MCF 10A (cell line): ENCODE measurements at regions not wholly inside any gene's neighbourhood (a gene's known extent, or its start where the extent isn't known, plus 50 kb on each side); places are given as distances from the start of the nearest gene placed in this dataset.

Experiments used
- BruUV-seq: library from RNA; stranded (reverse); fragments of 400-500 nt; replicated peaks from 2 replicates; lab custom pipeline; 2021; lab: Mats Ljungman, UMichigan
- CTCF ChIA-PET: fragments of 300-600 bp; sonication (Branson Sonifier 250); formaldehyde crosslinking; extraction: SDS; loops from one replicate; lab custom pipeline; 2021; ENCODE audit warnings: antibody characterized with exemption, inconsistent platforms; lab: Yijun Ruan, JAX
- POLR2A ChIA-PET: fragments of 300-600, 350-650 bp; sonication (Branson Sonifier 250); formaldehyde crosslinking; extraction: SDS; loops from one replicate; lab custom pipeline; 2020; ENCODE audit warnings: antibody characterized with exemption, inconsistent platforms; lab: Yijun Ruan, JAX
- DNase-seq: peaks from one replicate; pipeline ENCODE4 v3.0.0-alpha.2; 2018; ENCODE audit not compliant: unreplicated experiment
- H3K27ac Mint-ChIP-seq: one replicate; pipeline ENCODE4 v1.8.0; 2022; ENCODE audit warnings: mild to moderate bottlenecking, low read depth, mixed read lengths; ENCODE audit not compliant: unreplicated experiment
- H3K27me3 Mint-ChIP-seq: one replicate; pipeline ENCODE4 v1.8.0; 2022; ENCODE audit warnings: mixed read lengths; ENCODE audit not compliant: insufficient read depth, unreplicated experiment
- H3K36me3 Mint-ChIP-seq: one replicate; pipeline ENCODE4 v1.8.0; 2022; ENCODE audit warnings: mild to moderate bottlenecking, moderate library complexity, mixed read lengths; ENCODE audit not compliant: insufficient read depth, unreplicated experiment
- H3K4me1 Mint-ChIP-seq: one replicate; pipeline ENCODE4 v1.8.0; 2022; ENCODE audit warnings: mixed read lengths; ENCODE audit not compliant: insufficient read depth, unreplicated experiment
- H3K4me3 Mint-ChIP-seq: one replicate; pipeline ENCODE4 v1.8.0; 2022; ENCODE audit warnings: mild to moderate bottlenecking, moderate library complexity, mixed read lengths; ENCODE audit not compliant: unreplicated experiment
- H3K9me3 Mint-ChIP-seq: one replicate; pipeline ENCODE4 v1.8.0; 2022; ENCODE audit warnings: mixed read lengths; ENCODE audit not compliant: unreplicated experiment
- intact Hi-C: fragments of 100-400 bp; cut with micrococcal nuclease; formaldehyde crosslinking; loops from 2 replicates; pipeline ENCODE4 v1.14.1; 2022
- TF ChIP-seq, protein P1 (sequence below): fragments of 200-600 bp; IDR thresholded peaks from one replicate; pipeline ENCODE4 v1.8.0; 2022; ENCODE audit warnings: antibody characterized with exemption, mild to moderate bottlenecking; ENCODE audit not compliant: unreplicated experiment

DNA sequence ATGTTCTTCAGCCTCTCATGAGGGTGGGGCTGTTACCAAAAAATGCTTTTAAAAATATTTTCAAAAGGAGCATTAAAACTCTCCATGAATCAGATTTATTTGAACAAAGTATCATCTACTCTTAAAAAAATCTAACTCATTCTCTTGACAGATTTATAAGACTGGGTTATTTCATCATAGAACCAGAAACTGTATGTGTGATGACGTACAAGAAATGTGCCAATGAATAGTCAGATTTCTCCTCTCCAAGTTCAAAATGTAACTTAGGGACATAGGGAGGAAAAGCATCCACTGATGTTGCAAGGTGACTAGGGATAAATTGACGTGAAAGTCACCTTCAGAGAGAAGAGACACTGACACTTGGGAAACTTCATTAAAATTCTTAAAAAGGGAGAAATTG, 89.1 kb upstream of the CLNK start:
- TF ChIP-seq, protein P1, sequence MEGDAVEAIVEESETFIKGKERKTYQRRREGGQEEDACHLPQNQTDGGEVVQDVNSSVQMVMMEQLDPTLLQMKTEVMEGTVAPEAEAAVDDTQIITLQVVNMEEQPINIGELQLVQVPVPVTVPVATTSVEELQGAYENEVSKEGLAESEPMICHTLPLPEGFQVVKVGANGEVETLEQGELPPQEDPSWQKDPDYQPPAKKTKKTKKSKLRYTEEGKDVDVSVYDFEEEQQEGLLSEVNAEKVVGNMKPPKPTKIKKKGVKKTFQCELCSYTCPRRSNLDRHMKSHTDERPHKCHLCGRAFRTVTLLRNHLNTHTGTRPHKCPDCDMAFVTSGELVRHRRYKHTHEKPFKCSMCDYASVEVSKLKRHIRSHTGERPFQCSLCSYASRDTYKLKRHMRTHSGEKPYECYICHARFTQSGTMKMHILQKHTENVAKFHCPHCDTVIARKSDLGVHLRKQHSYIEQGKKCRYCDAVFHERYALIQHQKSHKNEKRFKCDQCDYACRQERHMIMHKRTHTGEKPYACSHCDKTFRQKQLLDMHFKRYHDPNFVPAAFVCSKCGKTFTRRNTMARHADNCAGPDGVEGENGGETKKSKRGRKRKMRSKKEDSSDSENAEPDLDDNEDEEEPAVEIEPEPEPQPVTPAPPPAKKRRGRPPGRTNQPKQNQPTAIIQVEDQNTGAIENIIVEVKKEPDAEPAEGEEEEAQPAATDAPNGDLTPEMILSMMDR, result no peak
- CTCF ChIA-PET, result no interaction called here
- intact Hi-C loops, result no loop called here
- Mint-ChIP-seq H3K27ac (no peak overlapping the region), H3K36me3 (no peaks in the 10 kb centered on the region), H3K4me3 (no peak overlapping the region), H3K9me3 (peaks cover 31% of the 10 kb centered on the region), H3K4me1 (no peaks in the 10 kb centered on the region), H3K27me3 (no peaks in the 10 kb centered on the region)
- DNase-seq, result no peak
- BruUV-seq, result no TSS peak
- POLR2A ChIA-PET, result no interaction called here

DNA sequence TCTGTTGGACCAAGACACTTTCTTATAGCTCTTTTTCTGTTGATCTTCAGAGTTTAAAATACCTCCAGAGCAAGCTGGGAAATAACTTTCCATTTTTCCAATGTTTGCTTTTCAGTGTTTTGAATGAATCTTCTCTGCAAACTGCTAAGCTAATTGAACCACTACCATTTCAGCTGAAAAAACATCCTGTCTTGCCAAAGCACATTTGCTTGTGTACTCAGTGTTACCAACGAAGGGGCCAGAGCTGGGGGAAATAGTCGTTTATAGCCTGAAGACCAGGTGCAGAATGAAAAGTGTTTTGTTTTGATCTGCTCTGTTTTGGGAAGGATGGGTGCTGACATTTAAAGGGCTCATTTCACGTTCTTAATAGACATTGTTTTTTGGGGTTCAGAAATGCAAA, 88.4 kb upstream of the CLNK start:
- ChIA-PET POLR2A (no interaction called here), CTCF (no interaction called here)
- intact Hi-C loops, result no loop called here
- H3K27ac Mint-ChIP-seq, result no peak overlapping the region
- TF ChIP-seq, protein P1, result no peak
- no TSS peak for BruUV-seq
- H3K4me3 Mint-ChIP-seq, result no peak overlapping the region
- H3K4me1 Mint-ChIP-seq, result no peaks in the 10 kb centered on the region
- DNase-seq, result no peak
- H3K9me3 Mint-ChIP-seq, result peaks cover 31% of the 10 kb centered on the region
- no peaks in the 10 kb centered on the region for H3K36me3 Mint-ChIP-seq
- H3K27me3 Mint-ChIP-seq, result no peaks in the 10 kb centered on the region

DNA sequence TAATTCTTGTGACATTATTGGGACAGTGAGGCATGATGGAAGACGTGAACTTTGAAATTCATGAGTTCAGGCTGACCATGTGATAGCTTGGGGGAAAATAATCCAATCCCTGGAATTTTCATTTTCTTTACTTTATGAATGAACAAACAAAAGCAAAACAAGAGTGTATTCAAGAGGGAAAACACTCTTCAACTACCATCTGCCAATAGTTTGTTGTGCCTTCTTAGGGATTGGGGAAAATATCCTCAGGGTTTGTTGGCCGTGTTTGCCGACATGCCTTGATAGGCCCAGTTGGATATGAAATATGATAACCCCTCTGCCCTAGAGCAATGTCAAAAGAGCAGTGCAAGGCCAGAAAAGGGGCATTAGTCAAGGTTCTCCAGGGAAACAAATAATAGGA, 80.8 kb upstream of the CLNK start:
- DNase-seq, result no peak
- no TSS peak for BruUV-seq
- TF ChIP-seq, protein P1, result no peak
- H3K27ac Mint-ChIP-seq, result no peak overlapping the region
- POLR2A ChIA-PET, result no interaction called here
- CTCF ChIA-PET, result interaction anchor here (0.7 kb wide), 1 partner anchor 293 kb away, joined by 3 read pairs; no protein-coding TSS in a partner anchor
- no peaks in the 10 kb centered on the region for H3K27me3 Mint-ChIP-seq
- no peaks in the 10 kb centered on the region for H3K4me1 Mint-ChIP-seq
- peaks cover 60% of the 10 kb centered on the region for H3K9me3 Mint-ChIP-seq
- H3K4me3 Mint-ChIP-seq, result no peak overlapping the region
- no peaks in the 10 kb centered on the region for H3K36me3 Mint-ChIP-seq
- intact Hi-C loops, result no loop called here

DNA sequence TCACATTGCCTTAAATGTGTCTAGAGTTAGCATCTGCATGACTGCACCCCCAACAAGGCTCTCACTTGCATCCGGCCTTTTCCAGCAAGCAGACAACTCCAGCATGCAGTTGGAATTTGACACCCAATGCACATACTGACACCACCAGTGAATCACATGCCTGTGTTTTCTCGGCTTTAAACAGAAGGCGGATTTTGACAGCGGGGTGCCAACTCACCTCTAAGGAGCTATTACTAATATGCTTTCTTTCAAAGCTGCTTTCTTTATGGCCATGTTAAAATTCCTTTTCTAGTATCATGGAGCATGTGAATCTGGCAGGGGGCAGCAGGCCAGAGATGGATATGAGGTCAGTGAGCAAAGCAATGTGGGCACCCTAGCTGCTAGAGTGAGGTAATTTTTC, 78.0 kb upstream of the CLNK start:
- no TSS peak for BruUV-seq
- H3K27ac Mint-ChIP-seq, result no peak overlapping the region
- ChIA-PET POLR2A (interaction anchor here (1.3 kb wide), 1 partner anchor 80 kb away, joined by 3 read pairs; no protein-coding TSS in a partner anchor), CTCF (no interaction called here)
- H3K4me1 Mint-ChIP-seq, result no peaks in the 10 kb centered on the region
- H3K9me3 Mint-ChIP-seq, result peaks cover 66% of the 10 kb centered on the region
- H3K36me3 Mint-ChIP-seq, result no peaks in the 10 kb centered on the region
- TF ChIP-seq, protein P1, result no peak
- DNase-seq, result peak; percentile 74
- H3K4me3 Mint-ChIP-seq, result no peak overlapping the region
- H3K27me3 Mint-ChIP-seq, result no peaks in the 10 kb centered on the region
- intact Hi-C loops, result no loop called here
